PC-3 (cell line): ENCODE measurements at regions not wholly inside any gene's neighbourhood (a gene's known extent, or its start where the extent isn't known, plus 50 kb on each side); places are given as distances from the start of the nearest gene placed in this dataset.

ENCODE experiments used
- ATAC-seq: fragments of 200-7000 bp; cut with Tn5 transposase; 2 replicates; pipeline ENCODE4 v1.9.1; 2020; ENCODE audit warnings: mild to moderate bottlenecking, moderate library complexity
- BruUV-seq: library from RNA; stranded (reverse); fragments of 400-500 nt; replicated peaks from 2 replicates; lab custom pipeline; 2021; lab: Mats Ljungman, UMichigan
- CTCF ChIA-PET: fragments of 300-600 bp; sonication (Branson Sonifier 250); formaldehyde crosslinking; loops from one replicate; lab custom pipeline; 2022; ENCODE audit warnings: antibody characterized with exemption; lab: Charles Lee
- POLR2A ChIA-PET: fragments of 300-600 bp; sonication (Branson Sonifier 250); formaldehyde crosslinking; loops from one replicate; lab custom pipeline; 2022; ENCODE audit warnings: antibody characterized with exemption; ENCODE audit not compliant: unreplicated experiment; lab: Charles Lee
- DNase-seq: peaks from one replicate; pipeline ENCODE4 v3.0.0-alpha.2; 2015
- H2AFZ ChIP-seq: fragments of 300-600 bp; sonication (generic); 2 replicates; pipeline ENCODE4 v1.6.0; 2016; ENCODE audit warnings: antibody characterized with exemption, low read length
- H3F3A ChIP-seq: fragments of 300-600 bp; sonication (generic); one replicate; pipeline ENCODE4 v1.6.0; 2017; ENCODE audit warnings: antibody characterized with exemption, low read length, control low read depth, mild to moderate bottlenecking; ENCODE audit not compliant: unreplicated experiment
- H3K27ac ChIP-seq: fragments of 300-600 bp; sonication (generic); 2 replicates; pipeline ENCODE4 v1.5.1; 2016; ENCODE audit warnings: mild to moderate bottlenecking, low read length
- H3K27me3 ChIP-seq: fragments of 300-600 bp; sonication (generic); 2 replicates; pipeline ENCODE4 v1.6.1; 2016; ENCODE audit warnings: low read length, mixed read lengths
- H3K36me3 ChIP-seq: fragments of 300-600 bp; sonication (generic); 2 replicates; pipeline ENCODE4 v1.6.1; 2016; ENCODE audit warnings: low read depth, mixed run types, low read length, mixed read lengths
- H3K4me1 ChIP-seq: fragments of 300-600 bp; sonication (generic); 2 replicates; pipeline ENCODE4 v1.5.1; 2016; ENCODE audit warnings: low read length; ENCODE audit not compliant: insufficient read depth
- H3K4me2 ChIP-seq: fragments of 300-600 bp; sonication (generic); 2 replicates; pipeline ENCODE4 v1.6.0; 2016; ENCODE audit warnings: low read length
- H3K4me3 ChIP-seq: fragments of 300-600 bp; sonication (generic); 2 replicates; pipeline ENCODE4 v1.5.1; 2016; ENCODE audit warnings: mild to moderate bottlenecking, low read length, mixed read lengths
- H3K79me2 ChIP-seq: fragments of 300-600 bp; sonication (generic); 2 replicates; pipeline ENCODE4 v1.6.1; 2017; ENCODE audit warnings: low read length, mixed read lengths
- H3K9ac ChIP-seq: fragments of 300-600 bp; sonication (generic); 2 replicates; pipeline ENCODE4 v1.6.0; 2016; ENCODE audit warnings: mild to moderate bottlenecking, low read length
- H3K9me2 ChIP-seq: fragments of 300-600 bp; sonication (generic); replicated peaks from 2 replicates; pipeline ENCODE4 v1.6.1; 2016; ENCODE audit warnings: mixed run types, low read length, mixed read lengths
- H3K9me3 ChIP-seq: fragments of 300-600 bp; sonication (generic); 2 replicates; pipeline ENCODE4 v1.6.1; 2016; ENCODE audit warnings: low read length, mixed read lengths
- H4K20me1 ChIP-seq: fragments of 300-600 bp; sonication (generic); 2 replicates; pipeline ENCODE4 v1.6.1; 2016; ENCODE audit warnings: low read length, mixed read lengths
- EZH2 ChIP-seq: fragments of 300-600 bp; sonication (generic); IDR thresholded peaks from one replicate; pipeline ENCODE4 v1.6.1; 2017; ENCODE audit warnings: antibody characterized with exemption, mild to moderate bottlenecking, low read length; ENCODE audit not compliant: unreplicated experiment
- EZH2phosphoT487 ChIP-seq: fragments of 300-600 bp; sonication (generic); IDR thresholded peaks from 2 replicates; pipeline ENCODE4 v1.6.1; 2018; ENCODE audit warnings: mild to moderate bottlenecking, antibody characterized with exemption, low read length, borderline replicate concordance
- intact Hi-C: fragments of 100-400 bp; cut with micrococcal nuclease; formaldehyde crosslinking; loops from 2 replicates; pipeline ENCODE4 v1.9.0; 2023
- TF ChIP-seq, protein P1 (sequence below): fragments of 300-600 bp; sonication (generic); conservative IDR thresholded peaks from 2 replicates; pipeline ENCODE4 v1.5.1; 2017; ENCODE audit warnings: antibody characterized with exemption, low read depth, mild to moderate bottlenecking, low read length

- Histone ChIP-seq H3K9ac (no peak overlapping the region), H4K20me1 (no peaks in the 10 kb centered on the region), H3K79me2 (no peaks in the 10 kb centered on the region), H3K9me2 (no peaks in the 10 kb centered on the region), H3K36me3 (no peaks in the 10 kb centered on the region), H3K27ac (no peak overlapping the region), H3K4me2 (no peak overlapping the region), H3K4me1 (no peaks in the 10 kb centered on the region), H3F3A (no peaks in the 10 kb centered on the region), H3K4me3 (no peak overlapping the region), H3K9me3 (peaks cover 55% of the 10 kb centered on the region), H3K27me3 (no peaks in the 10 kb centered on the region), H2AFZ (no peak overlapping the region)
- POLR2A ChIA-PET = no interaction called here
- ATAC-seq = no peak
- intact Hi-C loops = no loop called here
- no peak for DNase-seq
- CTCF ChIA-PET = no interaction called here
- no TSS peak for BruUV-seq
- TF ChIP-seq EZH2 = no peak
- TF ChIP-seq, protein P1, sequence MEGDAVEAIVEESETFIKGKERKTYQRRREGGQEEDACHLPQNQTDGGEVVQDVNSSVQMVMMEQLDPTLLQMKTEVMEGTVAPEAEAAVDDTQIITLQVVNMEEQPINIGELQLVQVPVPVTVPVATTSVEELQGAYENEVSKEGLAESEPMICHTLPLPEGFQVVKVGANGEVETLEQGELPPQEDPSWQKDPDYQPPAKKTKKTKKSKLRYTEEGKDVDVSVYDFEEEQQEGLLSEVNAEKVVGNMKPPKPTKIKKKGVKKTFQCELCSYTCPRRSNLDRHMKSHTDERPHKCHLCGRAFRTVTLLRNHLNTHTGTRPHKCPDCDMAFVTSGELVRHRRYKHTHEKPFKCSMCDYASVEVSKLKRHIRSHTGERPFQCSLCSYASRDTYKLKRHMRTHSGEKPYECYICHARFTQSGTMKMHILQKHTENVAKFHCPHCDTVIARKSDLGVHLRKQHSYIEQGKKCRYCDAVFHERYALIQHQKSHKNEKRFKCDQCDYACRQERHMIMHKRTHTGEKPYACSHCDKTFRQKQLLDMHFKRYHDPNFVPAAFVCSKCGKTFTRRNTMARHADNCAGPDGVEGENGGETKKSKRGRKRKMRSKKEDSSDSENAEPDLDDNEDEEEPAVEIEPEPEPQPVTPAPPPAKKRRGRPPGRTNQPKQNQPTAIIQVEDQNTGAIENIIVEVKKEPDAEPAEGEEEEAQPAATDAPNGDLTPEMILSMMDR = no peak
- TF ChIP-seq EZH2phosphoT487 = no peak
Measured at GRCh38 chr17:52995881-52996280, 826.8 kb upstream of the KIF2B start.

DNA sequence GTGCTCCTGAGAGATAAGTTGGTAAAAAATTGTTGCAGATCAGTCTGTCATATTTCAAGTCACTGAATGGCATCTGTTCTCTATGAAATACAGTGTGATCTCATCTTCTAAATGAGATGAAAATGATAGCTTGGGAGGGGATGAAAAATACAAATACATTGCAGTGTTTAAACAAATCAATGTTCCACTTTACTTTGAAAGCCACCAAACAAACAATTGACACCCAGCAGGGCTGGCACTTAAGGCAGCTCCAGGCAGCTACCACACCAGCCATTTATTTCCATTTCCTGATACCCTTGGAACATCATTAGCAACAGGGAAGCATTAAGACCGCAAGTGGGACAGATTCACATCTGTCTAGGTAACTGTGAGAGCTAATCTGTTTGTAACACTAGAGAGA lies 827.6 kb upstream of the KIF2B start:
- Histone ChIP-seq H2AFZ (no peak overlapping the region), H3K9me2 (no peaks in the 10 kb centered on the region), H4K20me1 (no peaks in the 10 kb centered on the region), H3K4me3 (no peak overlapping the region), H3K27me3 (no peaks in the 10 kb centered on the region), H3K9ac (no peak overlapping the region), H3K4me2 (no peak overlapping the region), H3F3A (no peaks in the 10 kb centered on the region), H3K4me1 (no peaks in the 10 kb centered on the region), H3K9me3 (peaks cover 52% of the 10 kb centered on the region), H3K27ac (no peak overlapping the region), H3K79me2 (no peaks in the 10 kb centered on the region), H3K36me3 (no peaks in the 10 kb centered on the region)
- no peak for ATAC-seq
- ChIA-PET CTCF (no interaction called here), POLR2A (no interaction called here)
- DNase-seq = no peak
- no TSS peak for BruUV-seq
- intact Hi-C loops = no loop called here
- TF ChIP-seq EZH2 (no peak), EZH2phosphoT487 (no peak)
- TF ChIP-seq, protein P1 = no peak

GRCh38 chr17:52986056-52986662 lies 827.6 kb upstream of the CA10 start:
- intact Hi-C loops = no loop called here
- Histone ChIP-seq H3K9ac (no peak overlapping the region), H3K4me2 (no peak overlapping the region), H3F3A (no peaks in the 10 kb centered on the region), H3K4me3 (no peak overlapping the region), H3K79me2 (no peaks in the 10 kb centered on the region), H4K20me1 (no peaks in the 10 kb centered on the region), H2AFZ (no peak overlapping the region), H3K36me3 (no peaks in the 10 kb centered on the region), H3K9me2 (no peaks in the 10 kb centered on the region), H3K27ac (no peak overlapping the region), H3K9me3 (peaks cover 33% of the 10 kb centered on the region), H3K4me1 (no peaks in the 10 kb centered on the region), H3K27me3 (no peaks in the 10 kb centered on the region)
- DNase-seq = no peak
- BruUV-seq = no TSS peak
- ChIA-PET CTCF (no interaction called here), POLR2A (no interaction called here)
- no peak for ATAC-seq
- no peak for TF ChIP-seq EZH2
- TF ChIP-seq EZH2phosphoT487 = no peak
- TF ChIP-seq, protein P1 = no peak
